ENCODE measurements at regions not wholly inside any gene's neighbourhood (a gene's known extent, or its start where the extent isn't known, plus 50 kb on each side); places are given as distances from the start of the nearest gene placed in this dataset.
A peak's percentile ranks its signal among the peaks of the same experiment; 100 is the strongest.

- Mint-ChIP-seq H3K27me3 (peaks cover 65% of the 10 kb centered on the region), H3K27ac (no peak overlapping the region), H3K4me3 (no peak overlapping the region), H3K9me3 (no peaks in the 10 kb centered on the region), H3K4me1 (peaks cover 6% of the 10 kb centered on the region)
- DNase-seq (no peak), ATAC-seq (no peak)
Measured at GRCh38 chr6:113646701-113647100, 210.4 kb upstream of the MARCKS start.

- H3K4me1 Mint-ChIP-seq: peaks cover 6% of the 10 kb centered on the region
- peaks cover 59% of the 10 kb centered on the region for H3K27me3 Mint-ChIP-seq
- DNase-seq: no peak
- H3K4me3 Mint-ChIP-seq: no peak overlapping the region
- no peak for ATAC-seq
- no peaks in the 10 kb centered on the region for H3K9me3 Mint-ChIP-seq
- no peak overlapping the region for H3K27ac Mint-ChIP-seq
Measured at GRCh38 chr6:113647143-113647889, 209.8 kb upstream of the MARCKS start.

GRCh38 chr6:113648698-113649097 is 208.4 kb upstream of the MARCKS start:
- Mint-ChIP-seq H3K4me3 (no peak overlapping the region), H3K4me1 (no peaks in the 10 kb centered on the region), H3K27ac (no peak overlapping the region), H3K9me3 (no peaks in the 10 kb centered on the region), H3K27me3 (peaks cover 45% of the 10 kb centered on the region)
- no peak for DNase-seq
- no peak for ATAC-seq

- Mint-ChIP-seq H3K27ac (peak overlapping the region in 1 of 2 donors; percentile 21), H3K9me3 (no peaks in the 10 kb centered on the region), H3K4me1 (no peaks in the 10 kb centered on the region), H3K4me3 (no peak overlapping the region), H3K27me3 (peaks cover 44% of the 10 kb centered on the region)
- ATAC-seq (no peak), DNase-seq (no peak)
Measured at GRCh38 chr6:113649276-113649675, 207.9 kb upstream of the MARCKS start.

GRCh38 chr6:113649880-113650609 is 207.1 kb upstream of the MARCKS start:
- DNase-seq (no peak), ATAC-seq (no peak)
- Mint-ChIP-seq H3K4me1 (no peaks in the 10 kb centered on the region), H3K4me3 (no peak overlapping the region), H3K27ac (no peak overlapping the region), H3K27me3 (peaks cover 44% of the 10 kb centered on the region), H3K9me3 (no peaks in the 10 kb centered on the region)

- H3K4me1 Mint-ChIP-seq: no peaks in the 10 kb centered on the region
- DNase-seq: no peak
- no peak overlapping the region for H3K27ac Mint-ChIP-seq
- no peak overlapping the region for H3K4me3 Mint-ChIP-seq
- no peak for ATAC-seq
- no peaks in the 10 kb centered on the region for H3K9me3 Mint-ChIP-seq
- peaks cover 44% of the 10 kb centered on the region for H3K27me3 Mint-ChIP-seq
Measured at GRCh38 chr6:113650610-113650979, 206.6 kb upstream of the MARCKS start.

- Mint-ChIP-seq H3K27ac (no peak overlapping the region), H3K27me3 (peaks cover 44% of the 10 kb centered on the region), H3K4me1 (no peaks in the 10 kb centered on the region), H3K9me3 (no peaks in the 10 kb centered on the region), H3K4me3 (no peak overlapping the region)
- DNase-seq (no peak), ATAC-seq (no peak)
Measured at GRCh38 chr6:113651120-113651519, 206.0 kb upstream of the MARCKS start.

- Mint-ChIP-seq H3K4me1 (no peaks in the 10 kb centered on the region), H3K27ac (no peak overlapping the region), H3K4me3 (no peak overlapping the region), H3K27me3 (peaks cover 39% of the 10 kb centered on the region), H3K9me3 (no peaks in the 10 kb centered on the region)
- ATAC-seq (no peak), DNase-seq (no peak)
Measured at GRCh38 chr6:113651920-113652319, 205.2 kb upstream of the MARCKS start.

- Mint-ChIP-seq H3K27ac (no peak overlapping the region), H3K4me3 (no peak overlapping the region)
Measured at GRCh38 chr6:113653275-113653674, 203.9 kb upstream of the MARCKS start.

GRCh38 chr6:113654396-113654795 is 202.7 kb upstream of the MARCKS start:
- H3K27me3 Mint-ChIP-seq: peaks cover 21% of the 10 kb centered on the region
- DNase-seq: no peak
- no peak for ATAC-seq
- H3K9me3 Mint-ChIP-seq: no peaks in the 10 kb centered on the region
- no peak overlapping the region for H3K27ac Mint-ChIP-seq
- H3K4me1 Mint-ChIP-seq: no peaks in the 10 kb centered on the region
- no peak overlapping the region for H3K4me3 Mint-ChIP-seq

More at GRCh38 chr6:113653275-113653674, 203.9 kb upstream of the MARCKS start:
- Mint-ChIP-seq H3K27me3 (peaks cover 31% of the 10 kb centered on the region), H3K4me1 (no peaks in the 10 kb centered on the region), H3K9me3 (no peaks in the 10 kb centered on the region)
- no peak for DNase-seq
- no peak for ATAC-seq

GRCh38 chr6:113655761-113656160 is 201.4 kb upstream of the MARCKS start:
- ATAC-seq: no peak
- Mint-ChIP-seq H3K27ac (no peak overlapping the region), H3K4me1 (no peaks in the 10 kb centered on the region), H3K4me3 (no peak overlapping the region), H3K27me3 (peaks cover 8% of the 10 kb centered on the region), H3K9me3 (no peaks in the 10 kb centered on the region)
- DNase-seq: no peak

- Mint-ChIP-seq H3K27ac (no peak overlapping the region), H3K27me3 (no peaks in the 10 kb centered on the region), H3K9me3 (no peaks in the 10 kb centered on the region), H3K4me3 (no peak overlapping the region), H3K4me1 (no peaks in the 10 kb centered on the region)
- ATAC-seq (no peak), DNase-seq (no peak)
Measured at GRCh38 chr6:113659762-113660404, 197.3 kb upstream of the MARCKS start.

- ATAC-seq (no peak), DNase-seq (no peak)
- H3K9me3 Mint-ChIP-seq: no peaks in the 10 kb centered on the region
- H3K4me1 Mint-ChIP-seq: no peaks in the 10 kb centered on the region
- H3K27me3 Mint-ChIP-seq: no peaks in the 10 kb centered on the region
- no peak overlapping the region for H3K4me3 Mint-ChIP-seq
- peak overlapping the region in 1 of 2 donors; percentile 47 for H3K27ac Mint-ChIP-seq
Measured at GRCh38 chr6:113660819-113661218, 196.3 kb upstream of the MARCKS start.

- Mint-ChIP-seq H3K27ac (no peak overlapping the region), H3K27me3 (no peaks in the 10 kb centered on the region), H3K4me1 (no peaks in the 10 kb centered on the region), H3K4me3 (no peak overlapping the region), H3K9me3 (no peaks in the 10 kb centered on the region)
- ATAC-seq: no peak
- DNase-seq: no peak
Measured at GRCh38 chr6:113662093-113662665, 195.0 kb upstream of the MARCKS start.

GRCh38 chr6:113662688-113663333 is 194.3 kb upstream of the MARCKS start:
- no peak for ATAC-seq
- H3K27ac Mint-ChIP-seq: peak overlapping the region in 1 of 2 donors; percentile 34

More at GRCh38 chr6:113662688-113663333, 194.3 kb upstream of the MARCKS start:
- DNase-seq: no peak
- no peaks in the 10 kb centered on the region for H3K4me1 Mint-ChIP-seq
- no peaks in the 10 kb centered on the region for H3K9me3 Mint-ChIP-seq
- no peaks in the 10 kb centered on the region for H3K27me3 Mint-ChIP-seq
- H3K4me3 Mint-ChIP-seq: no peak overlapping the region

All from stimulated activated naive CD8-positive, alpha-beta T cell treated with anti-CD3 and anti-CD28 coated beads, Interleukin-15, amount 100 ng/mL, for 72 hours (primary cell).